ENCODE measurements at regions not wholly inside any gene's neighbourhood (a gene's known extent, or its start where the extent isn't known, plus 50 kb on each side); places are given as distances from the start of the nearest gene placed in this dataset.
"Not testable (repeated sequence)": the region's sequence is repeated elsewhere in the genome, so short reads cannot be mapped to it uniquely, and the experiment has no call there.

- TF ChIP-seq CTCF (IDR thresholded peaks at IDR 0.05; ENCODE audit: low read depth, low read length): no peak
Measured at GRCh38 chr10:2548071-2548470, 519.3 kb upstream of the PFKP start.

GRCh38 chr10:2547606-2548005, 519.7 kb upstream of the PFKP start:
- no peak overlapping the region for H3K4me3 ChIP-seq (ENCODE audit: low read depth, low read length)
- no peak for TF ChIP-seq CTCF (IDR thresholded peaks at IDR 0.05; ENCODE audit: low read depth, low read length)

More at GRCh38 chr10:2548071-2548470, 519.3 kb upstream of the PFKP start:
- no peak overlapping the region for H3K4me3 ChIP-seq (ENCODE audit: low read depth, low read length)

GRCh38 chr10:2546894-2547293, 520.5 kb upstream of the PFKP start:
- H3K4me3 ChIP-seq (ENCODE audit: low read depth, low read length): not testable (repeated sequence)

GRCh38 chr10:2543974-2544373, 523.4 kb upstream of the PFKP start:
- no peak overlapping the region for H3K4me3 ChIP-seq (ENCODE audit: low read depth, low read length)
- no peak for TF ChIP-seq CTCF (IDR thresholded peaks at IDR 0.05; ENCODE audit: low read depth, low read length)

- no peak for TF ChIP-seq CTCF (IDR thresholded peaks at IDR 0.05; ENCODE audit: low read depth, low read length)
Measured at GRCh38 chr10:2543142-2543886, 524.0 kb upstream of the PFKP start.

GRCh38 chr10:2541176-2541575, 526.2 kb upstream of the PFKP start:
- H3K4me3 ChIP-seq (ENCODE audit: low read depth, low read length): no peak overlapping the region
- TF ChIP-seq CTCF (IDR thresholded peaks at IDR 0.05; ENCODE audit: low read depth, low read length): no peak

More at GRCh38 chr10:2543142-2543886, 524.0 kb upstream of the PFKP start:
- no peak overlapping the region for H3K4me3 ChIP-seq (ENCODE audit: low read depth, low read length)

- no peak for TF ChIP-seq CTCF (IDR thresholded peaks at IDR 0.05; ENCODE audit: low read depth, low read length)
- H3K4me3 ChIP-seq (ENCODE audit: low read depth, low read length): no peak overlapping the region
Measured at GRCh38 chr10:2529945-2530344, 537.4 kb upstream of the PFKP start.

- H3K4me3 ChIP-seq (ENCODE audit: low read depth, low read length): no peak overlapping the region
- TF ChIP-seq CTCF (IDR thresholded peaks at IDR 0.05; ENCODE audit: low read depth, low read length): no peak
Measured at GRCh38 chr10:2525781-2526180, 541.6 kb upstream of the PFKP start.

Data from WI38 (cell line).